D721Med (cell line): ENCODE measurements at regions not wholly inside any gene's neighbourhood (a gene's known extent, or its start where the extent isn't known, plus 50 kb on each side); places are given as distances from the start of the nearest gene placed in this dataset.

Experiments used
- DNase-seq: peaks from one replicate; pipeline ENCODE4 v3.0.0; 2011; ENCODE audit warnings: low spot score; ENCODE audit not compliant: insufficient read length
- FAIRE-seq: peaks from 2 replicates; lab custom pipeline; 2011; peaks lifted over from hg19 to GRCh38; lab: Jason Lieb, UNC
- CTCF ChIP-seq: IDR thresholded peaks from 2 replicates; pipeline ENCODE4 v1.5.1; 2012; ENCODE audit warnings: mild to moderate bottlenecking, control low read depth; ENCODE audit not compliant: insufficient read depth; ENCODE audit errors: missing control alignments

- no peak for FAIRE-seq
- no peak for DNase-seq
- no peak for TF ChIP-seq CTCF
Observed at GRCh38 chr5:117203584-117203983, 629.0 kb upstream of the SEMA6A start.

GRCh38 chr5:117201001-117201400 lies 626.4 kb upstream of the SEMA6A start:
- DNase-seq, result no peak
- TF ChIP-seq CTCF, result no peak
- FAIRE-seq, result no peak

- TF ChIP-seq CTCF, result no peak
- FAIRE-seq, result no peak
- no peak for DNase-seq
Observed at GRCh38 chr5:117195076-117195475, 620.5 kb upstream of the SEMA6A start.

- FAIRE-seq (no peak), DNase-seq (no peak)
- TF ChIP-seq CTCF, result no peak
Observed at GRCh38 chr5:117191251-117191650, 616.6 kb upstream of the SEMA6A start.

- DNase-seq (no peak), FAIRE-seq (no peak)
- TF ChIP-seq CTCF, result no peak
Observed at GRCh38 chr5:117189784-117190183, 615.2 kb upstream of the SEMA6A start.

GRCh38 chr5:117188211-117188610 lies 613.6 kb upstream of the SEMA6A start:
- DNase-seq (no peak), FAIRE-seq (no peak)
- no peak for TF ChIP-seq CTCF

- TF ChIP-seq CTCF, result no peak
- DNase-seq, result no peak
- no peak for FAIRE-seq
Observed at GRCh38 chr5:117186751-117187150, 612.1 kb upstream of the SEMA6A start.
